HG02610 (cell line): ENCODE measurements at regions not wholly inside any gene's neighbourhood (a gene's known extent, or its start where the extent isn't known, plus 50 kb on each side); places are given as distances from the start of the nearest gene placed in this dataset.

Experiments used
- ATAC-seq: cut with Tn5 transposase; IDR thresholded peaks from one replicate; pipeline ENCODE4 v1.9.1; 2021; ENCODE audit warnings: mild to moderate bottlenecking, moderate library complexity; ENCODE audit not compliant: unreplicated experiment

GRCh38 chr5:74145951-74146350 is 494.6 kb downstream of the ENC1 start:
- no peak for ATAC-seq

GRCh38 chr5:74143721-74144330 is 496.7 kb downstream of the ENC1 start:
- no peak for ATAC-seq

GRCh38 chr5:74143151-74143550 is 497.4 kb downstream of the ENC1 start:
- no peak for ATAC-seq

GRCh38 chr5:74141053-74141452 is 499.5 kb downstream of the ENC1 start:
- no peak for ATAC-seq

- ATAC-seq, result no peak
These were observed 500.1 kb downstream of the ENC1 start for GRCh38 chr5:74140409-74140808.

- no peak for ATAC-seq
These were observed 500.9 kb downstream of the ENC1 start for GRCh38 chr5:74139589-74139988.

- no peak for ATAC-seq
These were observed 501.8 kb downstream of the ENC1 start for GRCh38 chr5:74138721-74139120.

GRCh38 chr5:74136276-74136825 is 504.2 kb downstream of the ENC1 start:
- ATAC-seq, result no peak

GRCh38 chr5:74135033-74135432 is 505.5 kb downstream of the ENC1 start:
- ATAC-seq, result no peak

- no peak for ATAC-seq
These were observed 506.5 kb downstream of the ARHGEF28 start for GRCh38 chr5:74132485-74132884.

- ATAC-seq, result no peak
These were observed 505.3 kb downstream of the ARHGEF28 start for GRCh38 chr5:74131250-74131649.

- no peak for ATAC-seq
These were observed 504.3 kb downstream of the ARHGEF28 start for GRCh38 chr5:74130155-74130897.

GRCh38 chr5:74127381-74128320 is 501.7 kb downstream of the ARHGEF28 start:
- no peak for ATAC-seq

- ATAC-seq, result no peak
These were observed 500.3 kb downstream of the ARHGEF28 start for GRCh38 chr5:74126294-74126693.

- ATAC-seq, result no peak
These were observed 498.8 kb downstream of the ARHGEF28 start for GRCh38 chr5:74124826-74125225.

GRCh38 chr5:74123929-74124328 is 497.9 kb downstream of the ARHGEF28 start:
- no peak for ATAC-seq

GRCh38 chr5:74122979-74123590 is 497.1 kb downstream of the ARHGEF28 start:
- no peak for ATAC-seq

- ATAC-seq, result no peak
These were observed 496.2 kb downstream of the ARHGEF28 start for GRCh38 chr5:74122175-74122574.

- ATAC-seq, result no peak
These were observed 494.6 kb downstream of the ARHGEF28 start for GRCh38 chr5:74120585-74120984.

- no peak for ATAC-seq
These were observed 492.1 kb downstream of the ARHGEF28 start for GRCh38 chr5:74118071-74118470.

- ATAC-seq, result no peak
These were observed 491.0 kb downstream of the ARHGEF28 start for GRCh38 chr5:74116984-74117383.
